ENCODE measurements at regions not wholly inside any gene's neighbourhood (a gene's known extent, or its start where the extent isn't known, plus 50 kb on each side); places are given as distances from the start of the nearest gene placed in this dataset.

GRCh38 chr4:74534936-74535335 is 90.0 kb downstream of the AREG start:
- TF ChIP-seq HDGF (IDR thresholded peaks at IDR 0.05; ENCODE audit: borderline replicate concordance) (no peak), FOXA1 (IDR thresholded peaks at IDR 0.05) (no peak), CTBP1 (IDR thresholded peaks at IDR 0.05; ENCODE audit: borderline replicate concordance) (no peak)
